Esophagus muscularis mucosa (tissue), 4 donors: ENCODE measurements at regions not wholly inside any gene's neighbourhood (a gene's known extent, or its start where the extent isn't known, plus 50 kb on each side); places are given as distances from the start of the nearest gene placed in this dataset.

ENCODE experiments used
- DNase-seq: peaks from one replicate; pipeline ENCODE4 v3.0.0-alpha.2; 2017; ENCODE audit errors: extremely low spot score
- H3K27ac ChIP-seq, 4 donors: fragments of 200-600 bp; sonication (generic); replicated peaks in 1 of 4; 1 replicate in 3 of 4; 2 replicates in 1 of 4; pipeline ENCODE4 v1.5.1; 2016 to 2019; ENCODE audit warnings: mild to moderate bottlenecking in 1 of 4
- H3K27me3 ChIP-seq, 4 donors: fragments of 200-600 bp; sonication (generic); one replicate each; pipeline versions ENCODE4 v1.5.1 to v1.6.0; 2016 to 2019
- H3K36me3 ChIP-seq, 4 donors: fragments of 200-600 bp; sonication (generic); one replicate each; pipeline ENCODE4 v1.5.1; 2016 to 2019
- H3K4me1 ChIP-seq, 4 donors: fragments of 200-600 bp; sonication (generic); one replicate each; pipeline ENCODE4 v1.5.1; 2016 to 2019
- H3K4me3 ChIP-seq, 4 donors: fragments of 200-600 bp; sonication (generic); 1 replicate in 2 of 4; 2 replicates in 2 of 4; pipeline ENCODE4 v1.5.1; 2016 to 2019; ENCODE audit warnings: mild to moderate bottlenecking in 4 of 4, moderate library complexity in 1 of 4
- H3K9me3 ChIP-seq, 4 donors: fragments of 200-600 bp; sonication (generic); 1 replicate in 3 of 4; 2 replicates in 1 of 4; pipeline ENCODE4 v1.5.1; 2016 to 2019
- CTCF ChIP-seq, 3 experiments: fragments of 200-600 bp in 2 of 3; fragments of 450-650 bp in 1 of 3; sonication (generic) in 2 of 3; IDR thresholded peaks; one replicate each; pipeline ENCODE4 v1.5.1; 2017 to 2019; ENCODE audit warnings: antibody characterized with exemption in 3 of 3, mild to moderate bottlenecking in 2 of 3, moderate library complexity in 1 of 3
- EP300 ChIP-seq: sonication (generic); formaldehyde crosslinking; IDR thresholded peaks from one replicate; pipeline ENCODE4 v1.6.1; 2017; ENCODE audit warnings: antibody characterized with exemption
- POLR2A ChIP-seq: fragments of 450-650 bp; IDR thresholded peaks from one replicate; pipeline ENCODE4 v1.6.1; 2017; ENCODE audit warnings: antibody characterized with exemption, moderate library complexity, mild to moderate bottlenecking, low read depth
- POLR2AphosphoS5 ChIP-seq, 2 donors: sonication (generic); formaldehyde crosslinking; IDR thresholded peaks; one replicate each; pipeline ENCODE4 v1.6.1; 2017; ENCODE audit warnings: antibody characterized with exemption in 2 of 2
- WGBS: methylation state at CpG from one replicate; pipeline ENCODE4 v1.1.5; 2018; 5-methylcytosine and 5-hydroxymethylcytosine counted together
- intact Hi-C: fragments of 100-400 bp; cut with DNase I; formaldehyde crosslinking; loops from one replicate; pipeline ENCODE4 v1.15.1; 2023

- Histone ChIP-seq H3K4me3 (no peak overlapping the region), H3K27me3 (no peaks in the 10 kb centered on the region), H3K9me3 (no peaks in the 10 kb centered on the region), H3K36me3 (no peaks in the 10 kb centered on the region), H3K27ac (no peak overlapping the region), H3K4me1 (no peaks in the 10 kb centered on the region)
- TF ChIP-seq POLR2AphosphoS5 (IDR thresholded peaks at IDR 0.05): no peak
- TF ChIP-seq CTCF (IDR thresholded peaks at IDR 0.05): no peak
- intact Hi-C loops: no loop called here
- DNase-seq: no peak
- 91% methylated on average over 2 of the region's 2 CpGs for WGBS
These were observed 346.8 kb upstream of the GYPC start for GRCh38 chr2:126309185-126309584.

GRCh38 chr2:126312579-126312978, 343.4 kb upstream of the GYPC start:
- Histone ChIP-seq H3K4me3 (no peak overlapping the region), H3K36me3 (no peaks in the 10 kb centered on the region), H3K9me3 (no peaks in the 10 kb centered on the region), H3K27me3 (no peaks in the 10 kb centered on the region), H3K27ac (no peak overlapping the region), H3K4me1 (no peaks in the 10 kb centered on the region)
- TF ChIP-seq POLR2A: no peak
- TF ChIP-seq EP300: no peak
- TF ChIP-seq POLR2AphosphoS5 (IDR thresholded peaks at IDR 0.05): no peak
- TF ChIP-seq CTCF (IDR thresholded peaks at IDR 0.05): no peak
- no peak for DNase-seq
- WGBS: 93% methylated on average over 5 of the region's 5 CpGs
- intact Hi-C loops: no loop called here

GRCh38 chr2:126315828-126316227, 340.1 kb upstream of the GYPC start:
- Histone ChIP-seq H3K36me3 (no peaks in the 10 kb centered on the region), H3K4me3 (no peak overlapping the region), H3K27me3 (no peaks in the 10 kb centered on the region), H3K27ac (no peak overlapping the region), H3K4me1 (no peaks in the 10 kb centered on the region), H3K9me3 (no peaks in the 10 kb centered on the region)
- intact Hi-C loops: no loop called here
- TF ChIP-seq POLR2A (no peak), EP300 (no peak), CTCF (IDR thresholded peaks at IDR 0.05) (no peak), POLR2AphosphoS5 (IDR thresholded peaks at IDR 0.05) (no peak)
- no peak for DNase-seq
- WGBS: 45% methylated on average over 1 of the region's 1 CpG

GRCh38 chr2:126317790-126318431, 338.0 kb upstream of the GYPC start:
- Histone ChIP-seq H3K36me3 (no peaks in the 10 kb centered on the region), H3K4me1 (no peaks in the 10 kb centered on the region), H3K27ac (no peak overlapping the region), H3K27me3 (no peaks in the 10 kb centered on the region), H3K4me3 (no peak overlapping the region), H3K9me3 (no peaks in the 10 kb centered on the region)
- intact Hi-C loops: no loop called here
- TF ChIP-seq CTCF (IDR thresholded peaks at IDR 0.05) (no peak), POLR2A (no peak)
- no peak for DNase-seq
- WGBS: 76% methylated on average over 2 of the region's 2 CpGs

GRCh38 chr2:126322342-126322741, 333.6 kb upstream of the GYPC start:
- TF ChIP-seq CTCF (IDR thresholded peaks at IDR 0.05): no peak
- TF ChIP-seq POLR2A: no peak
- no peak for TF ChIP-seq POLR2AphosphoS5 (IDR thresholded peaks at IDR 0.05)
- TF ChIP-seq EP300: no peak
- no peaks in the 10 kb centered on the region for H3K36me3 ChIP-seq
- no peaks in the 10 kb centered on the region for H3K9me3 ChIP-seq
- H3K27me3 ChIP-seq: no peaks in the 10 kb centered on the region
- H3K27ac ChIP-seq: no peak overlapping the region
- DNase-seq: no peak
- no peaks in the 10 kb centered on the region for H3K4me1 ChIP-seq
- no peak overlapping the region for H3K4me3 ChIP-seq
- WGBS: 83% methylated on average over 3 of the region's 3 CpGs
- intact Hi-C loops: no loop called here
